A673 (cell line): ENCODE measurements at regions not wholly inside any gene's neighbourhood (a gene's known extent, or its start where the extent isn't known, plus 50 kb on each side); places are given as distances from the start of the nearest gene placed in this dataset.

ENCODE experiments used
- EZH2 ChIP-seq: fragments of 200-600 bp; sonication (generic); IDR thresholded peaks from 2 replicates; pipeline ENCODE4 v1.6.1; 2017; ENCODE audit warnings: borderline replicate concordance, low read depth, mild to moderate bottlenecking, mixed read lengths, antibody characterized with exemption, low read length; ENCODE audit not compliant: poor library complexity, severe bottlenecking
- TF ChIP-seq, protein P1 (sequence below): fragments of 300-800, 200-600 bp; sonication (generic); conservative IDR thresholded peaks from 2 replicates; pipeline ENCODE4 v1.5.1; 2017; ENCODE audit warnings: low read depth, mild to moderate bottlenecking, antibody characterized with exemption, low read length, moderate library complexity, mixed read lengths

DNA sequence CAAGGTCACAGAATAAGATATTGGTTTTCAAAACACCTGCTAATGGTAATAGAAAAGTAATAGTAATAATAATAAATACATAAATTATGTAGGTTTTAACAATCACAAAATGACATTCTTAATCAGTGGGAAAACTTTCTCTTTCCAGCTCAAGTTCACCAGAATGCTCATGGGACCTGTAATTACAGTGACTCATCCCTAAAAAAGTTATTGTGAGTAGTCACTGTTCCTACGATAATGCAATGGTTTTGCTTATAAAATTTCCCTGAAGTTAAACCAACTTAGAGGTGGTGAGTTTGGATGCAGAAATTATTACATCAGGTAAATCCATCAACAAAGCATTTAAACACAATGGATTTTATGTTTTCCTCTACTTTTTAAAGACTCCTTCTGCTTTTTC, 502.3 kb downstream of the PID1 start:
- TF ChIP-seq, protein P1, sequence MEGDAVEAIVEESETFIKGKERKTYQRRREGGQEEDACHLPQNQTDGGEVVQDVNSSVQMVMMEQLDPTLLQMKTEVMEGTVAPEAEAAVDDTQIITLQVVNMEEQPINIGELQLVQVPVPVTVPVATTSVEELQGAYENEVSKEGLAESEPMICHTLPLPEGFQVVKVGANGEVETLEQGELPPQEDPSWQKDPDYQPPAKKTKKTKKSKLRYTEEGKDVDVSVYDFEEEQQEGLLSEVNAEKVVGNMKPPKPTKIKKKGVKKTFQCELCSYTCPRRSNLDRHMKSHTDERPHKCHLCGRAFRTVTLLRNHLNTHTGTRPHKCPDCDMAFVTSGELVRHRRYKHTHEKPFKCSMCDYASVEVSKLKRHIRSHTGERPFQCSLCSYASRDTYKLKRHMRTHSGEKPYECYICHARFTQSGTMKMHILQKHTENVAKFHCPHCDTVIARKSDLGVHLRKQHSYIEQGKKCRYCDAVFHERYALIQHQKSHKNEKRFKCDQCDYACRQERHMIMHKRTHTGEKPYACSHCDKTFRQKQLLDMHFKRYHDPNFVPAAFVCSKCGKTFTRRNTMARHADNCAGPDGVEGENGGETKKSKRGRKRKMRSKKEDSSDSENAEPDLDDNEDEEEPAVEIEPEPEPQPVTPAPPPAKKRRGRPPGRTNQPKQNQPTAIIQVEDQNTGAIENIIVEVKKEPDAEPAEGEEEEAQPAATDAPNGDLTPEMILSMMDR: no peak
- TF ChIP-seq EZH2: no peak
